Liver (tissue), 8 donors: ENCODE measurements at regions not wholly inside any gene's neighbourhood (a gene's known extent, or its start where the extent isn't known, plus 50 kb on each side); places are given as distances from the start of the nearest gene placed in this dataset.
A peak's percentile ranks its signal among the peaks of the same experiment; 100 is the strongest.
"Not testable (repeated sequence)": the region's sequence is repeated elsewhere in the genome, so short reads cannot be mapped to it uniquely, and the experiment has no call there.

ENCODE experiments used
- DNase-seq: peaks from one replicate; pipeline ENCODE4 v3.0.0-alpha.2; 2017; ENCODE audit warnings: low spot score
- H3K27ac ChIP-seq, 2 donors: one replicate each; pipeline ENCODE4 v1.7.0; 2013; ENCODE audit warnings: inconsistent platforms in 2 of 2, low read length in 2 of 2, control low read depth in 1 of 2, low read depth in 1 of 2, mild to moderate bottlenecking in 1 of 2
- H3K27me3 ChIP-seq, 4 donors: one replicate each; pipeline versions ENCODE4 v1.6.1 to v1.7.0; 2013; ENCODE audit warnings: low read length in 3 of 4, inconsistent platforms in 1 of 4, mild to moderate bottlenecking in 1 of 4, moderate library complexity in 1 of 4; ENCODE audit not compliant: control insufficient read depth in 4 of 4, insufficient read depth in 4 of 4
- H3K36me3 ChIP-seq, 4 donors: one replicate each; pipeline versions ENCODE4 v1.6.1 to v1.7.0; 2013; ENCODE audit warnings: low read length in 3 of 4, mild to moderate bottlenecking in 3 of 4, low read depth in 1 of 4, moderate library complexity in 1 of 4; ENCODE audit not compliant: control insufficient read depth in 4 of 4, insufficient read depth in 3 of 4
- H3K4me1 ChIP-seq, 4 donors: one replicate each; pipeline versions ENCODE4 v1.6.1 to v1.7.0; 2013; ENCODE audit warnings: low read length in 3 of 4, mild to moderate bottlenecking in 3 of 4, moderate library complexity in 1 of 4; ENCODE audit not compliant: control insufficient read depth in 4 of 4, insufficient read depth in 4 of 4
- H3K4me3 ChIP-seq, 3 donors: one replicate each; pipeline versions ENCODE4 v1.6.1 to v1.7.0; 2013; ENCODE audit warnings: low read length in 3 of 3, control low read depth in 1 of 3, low read depth in 1 of 3, mild to moderate bottlenecking in 1 of 3
- H3K9ac ChIP-seq, 2 donors: one replicate each; pipeline ENCODE4 v1.7.0; 2013; ENCODE audit warnings: low read length in 2 of 2, mild to moderate bottlenecking in 2 of 2, moderate library complexity in 2 of 2, control low read depth in 1 of 2, low read depth in 1 of 2
- H3K9me3 ChIP-seq, 4 donors: one replicate each; pipeline versions ENCODE4 v1.6.1 to v1.7.0; 2013; ENCODE audit warnings: low read length in 3 of 4; ENCODE audit not compliant: control insufficient read depth in 4 of 4
- ATF3 ChIP-seq: IDR thresholded peaks from 2 replicates; pipeline ENCODE4 v1.6.1; 2016; ENCODE audit warnings: antibody characterized with exemption
- EGR1 ChIP-seq, 2 donors: IDR thresholded peaks; 2 replicates each; pipeline ENCODE4 v1.6.1; 2016 to 2018; ENCODE audit warnings: antibody characterized with exemption in 2 of 2, low read depth in 2 of 2
- FOXA1 ChIP-seq: IDR thresholded peaks from 2 replicates; pipeline ENCODE4 v1.6.1; 2016; ENCODE audit warnings: antibody characterized with exemption
- FOXA2 ChIP-seq: IDR thresholded peaks from 2 replicates; pipeline ENCODE4 v1.6.1; 2016; ENCODE audit warnings: antibody characterized with exemption
- GABPA ChIP-seq, 2 donors: IDR thresholded peaks in 1 of 2; conservative IDR thresholded peaks in 1 of 2; 2 replicates each; pipeline ENCODE4 v1.6.1; 2016; ENCODE audit warnings: antibody characterized with exemption in 2 of 2, mild to moderate bottlenecking in 1 of 2, moderate library complexity in 1 of 2
- HNF4A ChIP-seq, 2 donors: conservative IDR thresholded peaks; 2 replicates each; pipeline ENCODE4 v1.6.1; 2016; ENCODE audit warnings: antibody characterized with exemption in 2 of 2, mild to moderate bottlenecking in 2 of 2
- HNF4G ChIP-seq: IDR thresholded peaks from 2 replicates; pipeline ENCODE4 v1.6.1; 2016; ENCODE audit warnings: antibody characterized with exemption
- JUND ChIP-seq, 2 donors: IDR thresholded peaks; 2 replicates each; pipeline ENCODE4 v1.6.1; 2016; ENCODE audit warnings: antibody characterized with exemption in 2 of 2
- NR2F2 ChIP-seq: IDR thresholded peaks from 2 replicates; pipeline ENCODE4 v1.6.1; 2016; ENCODE audit warnings: antibody characterized with exemption
- RAD21 ChIP-seq, 2 donors: IDR thresholded peaks; 2 replicates each; pipeline ENCODE4 v1.6.1; 2016; ENCODE audit warnings: antibody characterized with exemption in 2 of 2, mild to moderate bottlenecking in 2 of 2
- RXRA ChIP-seq, 2 donors: IDR thresholded peaks; 2 replicates each; pipeline ENCODE4 v1.6.1; 2017 to 2018; ENCODE audit warnings: antibody characterized with exemption in 2 of 2, mild to moderate bottlenecking in 1 of 2
- SP1 ChIP-seq: IDR thresholded peaks from 2 replicates; pipeline ENCODE4 v1.6.1; 2018; ENCODE audit warnings: antibody characterized with exemption, mild to moderate bottlenecking
- TAF1 ChIP-seq: conservative IDR thresholded peaks from 2 replicates; pipeline ENCODE4 v1.6.1; 2016; ENCODE audit warnings: antibody characterized with exemption, mild to moderate bottlenecking
- YY1 ChIP-seq: IDR thresholded peaks from 2 replicates; pipeline ENCODE4 v1.6.1; 2016; ENCODE audit warnings: antibody characterized with exemption, mild to moderate bottlenecking
- ZBTB33 ChIP-seq: IDR thresholded peaks from 2 replicates; pipeline ENCODE4 v1.6.1; 2016; ENCODE audit warnings: antibody characterized with exemption
- WGBS: extraction: QIAGEN DNeasy Blood & Tissue Kit; methylation state at CpG from one replicate; pipeline ENCODE4 v1.1.7; 2013; 5-methylcytosine and 5-hydroxymethylcytosine counted together
- TF ChIP-seq, protein P1 (sequence below): IDR thresholded peaks from 2 replicates; pipeline ENCODE4 v1.6.1; 2016; ENCODE audit warnings: antibody characterized with exemption, mild to moderate bottlenecking
- TF ChIP-seq, protein P2 (sequence below): IDR thresholded peaks from 2 replicates; pipeline ENCODE4 v1.6.1; 2016; ENCODE audit warnings: antibody characterized with exemption
- TF ChIP-seq, protein P3 (sequence below): fragments of 150-350 bp; IDR thresholded peaks from 2 replicates; pipeline ENCODE4 v1.5.1; 2017; ENCODE audit warnings: improper control_type of control experiment, low read depth, low read length; ENCODE audit not compliant: missing input control
- donor health status: healthy.
- donor health status: healthy.
- donor health status: healthy.
- donor health status: healthy.
- donor health status: healthy.

GRCh38 chr1:101595881-101596374, 359.1 kb downstream of the S1PR1 start:
- Histone ChIP-seq H3K27me3 (no peaks in the 10 kb centered on the region), H3K36me3 (no peaks in the 10 kb centered on the region), H3K27ac (no peak overlapping the region), H3K4me3 (no peak overlapping the region), H3K9ac (no peak overlapping the region), H3K4me1 (no peaks in the 10 kb centered on the region), H3K9me3 (no peaks in the 10 kb centered on the region)
- 55% methylated on average over 2 of the region's 2 CpGs for WGBS
- no peak for DNase-seq
- TF ChIP-seq NR2F2 (peak; percentile 17), RAD21 (IDR thresholded peaks at IDR 0.05) (no peak)

- not testable (repeated sequence) for H3K4me3 ChIP-seq, H3K9ac ChIP-seq, H3K4me1 ChIP-seq, H3K9me3 ChIP-seq, H3K27me3 ChIP-seq, H3K36me3 ChIP-seq, DNase-seq, H3K27ac ChIP-seq
- 62% methylated on average over 5 of the region's 5 CpGs for WGBS
Observed at GRCh38 chr1:101600615-101601014, 363.8 kb downstream of the S1PR1 start.

- Histone ChIP-seq H3K36me3 (no peaks in the 10 kb centered on the region), H3K9me3 (no peaks in the 10 kb centered on the region), H3K4me3 (no peak overlapping the region), H3K4me1 (no peaks in the 10 kb centered on the region), H3K9ac (no peak overlapping the region), H3K27ac (no peak overlapping the region), H3K27me3 (no peaks in the 10 kb centered on the region)
- DNase-seq, result no peak
- TF ChIP-seq, protein P1, sequence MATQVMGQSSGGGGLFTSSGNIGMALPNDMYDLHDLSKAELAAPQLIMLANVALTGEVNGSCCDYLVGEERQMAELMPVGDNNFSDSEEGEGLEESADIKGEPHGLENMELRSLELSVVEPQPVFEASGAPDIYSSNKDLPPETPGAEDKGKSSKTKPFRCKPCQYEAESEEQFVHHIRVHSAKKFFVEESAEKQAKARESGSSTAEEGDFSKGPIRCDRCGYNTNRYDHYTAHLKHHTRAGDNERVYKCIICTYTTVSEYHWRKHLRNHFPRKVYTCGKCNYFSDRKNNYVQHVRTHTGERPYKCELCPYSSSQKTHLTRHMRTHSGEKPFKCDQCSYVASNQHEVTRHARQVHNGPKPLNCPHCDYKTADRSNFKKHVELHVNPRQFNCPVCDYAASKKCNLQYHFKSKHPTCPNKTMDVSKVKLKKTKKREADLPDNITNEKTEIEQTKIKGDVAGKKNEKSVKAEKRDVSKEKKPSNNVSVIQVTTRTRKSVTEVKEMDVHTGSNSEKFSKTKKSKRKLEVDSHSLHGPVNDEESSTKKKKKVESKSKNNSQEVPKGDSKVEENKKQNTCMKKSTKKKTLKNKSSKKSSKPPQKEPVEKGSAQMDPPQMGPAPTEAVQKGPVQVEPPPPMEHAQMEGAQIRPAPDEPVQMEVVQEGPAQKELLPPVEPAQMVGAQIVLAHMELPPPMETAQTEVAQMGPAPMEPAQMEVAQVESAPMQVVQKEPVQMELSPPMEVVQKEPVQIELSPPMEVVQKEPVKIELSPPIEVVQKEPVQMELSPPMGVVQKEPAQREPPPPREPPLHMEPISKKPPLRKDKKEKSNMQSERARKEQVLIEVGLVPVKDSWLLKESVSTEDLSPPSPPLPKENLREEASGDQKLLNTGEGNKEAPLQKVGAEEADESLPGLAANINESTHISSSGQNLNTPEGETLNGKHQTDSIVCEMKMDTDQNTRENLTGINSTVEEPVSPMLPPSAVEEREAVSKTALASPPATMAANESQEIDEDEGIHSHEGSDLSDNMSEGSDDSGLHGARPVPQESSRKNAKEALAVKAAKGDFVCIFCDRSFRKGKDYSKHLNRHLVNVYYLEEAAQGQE, result no peak
- TF ChIP-seq GABPA (IDR thresholded peaks at IDR 0.05 in 1 of 2, conservative IDR thresholded peaks at IDR 0.05 in 1 of 2) (no peak), NR2F2 (no peak), FOXA1 (no peak), HNF4G (no peak), JUND (IDR thresholded peaks at IDR 0.05) (no peak), ATF3 (no peak), RAD21 (IDR thresholded peaks at IDR 0.05) (no peak), EGR1 (IDR thresholded peaks at IDR 0.05; ENCODE audit: low read depth in 2 of 2) (no peak), RXRA (IDR thresholded peaks at IDR 0.05) (no peak), FOXA2 (no peak), HNF4A (conservative IDR thresholded peaks at IDR 0.05) (no peak), TAF1 (no peak), ZBTB33 (no peak), SP1 (no peak), YY1 (no peak)
- TF ChIP-seq, protein P2, sequence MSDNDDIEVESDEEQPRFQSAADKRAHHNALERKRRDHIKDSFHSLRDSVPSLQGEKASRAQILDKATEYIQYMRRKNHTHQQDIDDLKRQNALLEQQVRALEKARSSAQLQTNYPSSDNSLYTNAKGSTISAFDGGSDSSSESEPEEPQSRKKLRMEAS, result no peak
- TF ChIP-seq, protein P3, sequence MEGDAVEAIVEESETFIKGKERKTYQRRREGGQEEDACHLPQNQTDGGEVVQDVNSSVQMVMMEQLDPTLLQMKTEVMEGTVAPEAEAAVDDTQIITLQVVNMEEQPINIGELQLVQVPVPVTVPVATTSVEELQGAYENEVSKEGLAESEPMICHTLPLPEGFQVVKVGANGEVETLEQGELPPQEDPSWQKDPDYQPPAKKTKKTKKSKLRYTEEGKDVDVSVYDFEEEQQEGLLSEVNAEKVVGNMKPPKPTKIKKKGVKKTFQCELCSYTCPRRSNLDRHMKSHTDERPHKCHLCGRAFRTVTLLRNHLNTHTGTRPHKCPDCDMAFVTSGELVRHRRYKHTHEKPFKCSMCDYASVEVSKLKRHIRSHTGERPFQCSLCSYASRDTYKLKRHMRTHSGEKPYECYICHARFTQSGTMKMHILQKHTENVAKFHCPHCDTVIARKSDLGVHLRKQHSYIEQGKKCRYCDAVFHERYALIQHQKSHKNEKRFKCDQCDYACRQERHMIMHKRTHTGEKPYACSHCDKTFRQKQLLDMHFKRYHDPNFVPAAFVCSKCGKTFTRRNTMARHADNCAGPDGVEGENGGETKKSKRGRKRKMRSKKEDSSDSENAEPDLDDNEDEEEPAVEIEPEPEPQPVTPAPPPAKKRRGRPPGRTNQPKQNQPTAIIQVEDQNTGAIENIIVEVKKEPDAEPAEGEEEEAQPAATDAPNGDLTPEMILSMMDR, result no peak
- WGBS, result 11% methylated on average over 1 of the region's 1 CpG
Observed at GRCh38 chr1:101603726-101604125, 366.9 kb downstream of the S1PR1 start.
